HepG2 (cell line): ENCODE measurements at regions not wholly inside any gene's neighbourhood (a gene's known extent, or its start where the extent isn't known, plus 50 kb on each side); places are given as distances from the start of the nearest gene placed in this dataset.

Source experiments
- ARNT2 ChIP-seq: sonication (generic); formaldehyde crosslinking; IDR thresholded peaks from 2 replicates; pipeline ENCODE4 v1.8.0; 2022; ENCODE audit warnings: mild to moderate bottlenecking, low read depth, missing genetic modification reagents, moderate library complexity
- BATF2 ChIP-seq: sonication (generic); formaldehyde crosslinking; IDR thresholded peaks from 2 replicates; pipeline ENCODE4 v1.8.0; 2022; ENCODE audit warnings: mild to moderate bottlenecking, missing genetic modification reagents, moderate library complexity
- EP300 ChIP-seq, 3 experiments: sonication (generic) in 1 of 3; formaldehyde crosslinking in 1 of 3; IDR thresholded peaks; 2 replicates each; pipeline versions ENCODE4 v1.5.1 to v1.6.1; 2011 to 2020; ENCODE audit warnings: low read depth in 2 of 3, low read length in 2 of 3, borderline replicate concordance in 1 of 3, improper control_type of control experiment in 1 of 3, mild to moderate bottlenecking in 1 of 3, missing genetic modification reagents in 1 of 3, moderate library complexity in 1 of 3
- ERF ChIP-seq: IDR thresholded peaks from 2 replicates; pipeline ENCODE4 v1.6.1; 2018; ENCODE audit warnings: missing biosample characterization, missing genetic modification reagents
- FOXC1 ChIP-seq: sonication (generic); formaldehyde crosslinking; IDR thresholded peaks from 2 replicates; pipeline ENCODE4 v1.8.0; 2022; ENCODE audit warnings: mild to moderate bottlenecking, missing genetic modification reagents, borderline replicate concordance
- GABPB1 ChIP-seq: IDR thresholded peaks from 2 replicates; pipeline ENCODE4 v1.6.1; 2016; ENCODE audit warnings: mild to moderate bottlenecking, missing genetic modification reagents, moderate library complexity, missing compliant biosample characterization
- MIER2 ChIP-seq: IDR thresholded peaks from 2 replicates; pipeline ENCODE4 v1.6.1; 2016; ENCODE audit warnings: missing biosample characterization, missing genetic modification reagents
- PHF8 ChIP-seq: sonication (generic); formaldehyde crosslinking; IDR thresholded peaks from 2 replicates; pipeline ENCODE4 v1.5.0; 2020; ENCODE audit warnings: missing genetic modification reagents
- RFX3 ChIP-seq: IDR thresholded peaks from 2 replicates; pipeline ENCODE4 v1.6.1; 2016; ENCODE audit warnings: missing biosample characterization, missing genetic modification reagents
- SAP130 ChIP-seq: IDR thresholded peaks from 2 replicates; pipeline ENCODE4 v1.6.1; 2016; ENCODE audit warnings: low read depth
- SMAD3 ChIP-seq: sonication (generic); formaldehyde crosslinking; IDR thresholded peaks from 2 replicates; pipeline ENCODE4 v1.4.0; 2020; ENCODE audit warnings: missing genetic modification reagents
- SMAD9 ChIP-seq: sonication (generic); formaldehyde crosslinking; IDR thresholded peaks from 2 replicates; pipeline ENCODE4 v1.5.1; 2020; ENCODE audit warnings: mild to moderate bottlenecking, missing genetic modification reagents
- SOX13 ChIP-seq, 3 experiments: fragments of 450-650 bp in 1 of 3; sonication (generic) in 1 of 3; formaldehyde crosslinking in 1 of 3; IDR thresholded peaks in 2 of 3; conservative IDR thresholded peaks in 1 of 3; 2 replicates each; pipeline versions ENCODE4 v1.5.0 to v1.6.1; 2016 to 2020; ENCODE audit warnings: antibody characterized with exemption in 1 of 3, mild to moderate bottlenecking in 1 of 3, missing compliant biosample characterization in 1 of 3, missing genetic modification reagents in 1 of 3, moderate library complexity in 1 of 3
- THAP11 ChIP-seq: IDR thresholded peaks from 2 replicates; pipeline ENCODE4 v1.6.1; 2016; ENCODE audit warnings: missing biosample characterization, missing genetic modification reagents
- XRCC5 ChIP-seq: fragments of 200-400 bp; formaldehyde crosslinking; optimal IDR thresholded peaks from 2 replicates; pipeline ENCODE3; 2017; ENCODE audit warnings: mild to moderate bottlenecking, low read length
- ZFP36L2 ChIP-seq: sonication (generic); formaldehyde crosslinking; IDR thresholded peaks from 2 replicates; pipeline ENCODE4 v1.4.0; 2020; ENCODE audit warnings: missing genetic modification reagents
- ZFY ChIP-seq: sonication (generic); formaldehyde crosslinking; IDR thresholded peaks from 2 replicates; pipeline ENCODE4 v1.4.0; 2020; ENCODE audit warnings: missing genetic modification reagents
- ZNF431 ChIP-seq: sonication (generic); formaldehyde crosslinking; IDR thresholded peaks from 2 replicates; pipeline ENCODE4 v1.9.0; 2022; ENCODE audit warnings: missing genetic modification reagents, low read depth, mild to moderate bottlenecking, borderline replicate concordance
- ZNF563 ChIP-seq: sonication (generic); formaldehyde crosslinking; IDR thresholded peaks from 2 replicates; pipeline ENCODE4 v1.8.0; 2022; ENCODE audit warnings: mild to moderate bottlenecking, moderate library complexity, missing genetic modification reagents
- ZNF564 ChIP-seq: sonication (generic); formaldehyde crosslinking; IDR thresholded peaks from 2 replicates; pipeline ENCODE4 v1.8.1; 2023; ENCODE audit warnings: mild to moderate bottlenecking, missing genetic modification reagents
- ZNF749 ChIP-seq: sonication (generic); formaldehyde crosslinking; IDR thresholded peaks from 2 replicates; pipeline ENCODE4 v1.8.0; 2022; ENCODE audit warnings: mild to moderate bottlenecking, missing genetic modification reagents, moderate library complexity, borderline replicate concordance
- ZSCAN25 ChIP-seq: sonication (generic); formaldehyde crosslinking; IDR thresholded peaks from 2 replicates; pipeline ENCODE4 v1.8.0; 2022; ENCODE audit warnings: mild to moderate bottlenecking, missing genetic modification reagents
- ZSCAN9 ChIP-seq: IDR thresholded peaks from 2 replicates; pipeline ENCODE4 v1.6.1; 2016; ENCODE audit warnings: borderline replicate concordance
- TF ChIP-seq, protein P1 (sequence below): sonication (generic); formaldehyde crosslinking; IDR thresholded peaks from 2 replicates; pipeline ENCODE4 v1.5.0; 2020; ENCODE audit warnings: missing genetic modification reagents
- TF ChIP-seq, protein P2 (sequence below): sonication (generic); formaldehyde crosslinking; IDR thresholded peaks from 2 replicates; pipeline ENCODE4 v1.4.0; 2020; ENCODE audit warnings: missing genetic modification reagents
- TF ChIP-seq, protein P3 (sequence below): sonication (generic); IDR thresholded peaks from 2 replicates; pipeline ENCODE4 v1.6.1; 2016; ENCODE audit warnings: low read depth, borderline replicate concordance

DNA sequence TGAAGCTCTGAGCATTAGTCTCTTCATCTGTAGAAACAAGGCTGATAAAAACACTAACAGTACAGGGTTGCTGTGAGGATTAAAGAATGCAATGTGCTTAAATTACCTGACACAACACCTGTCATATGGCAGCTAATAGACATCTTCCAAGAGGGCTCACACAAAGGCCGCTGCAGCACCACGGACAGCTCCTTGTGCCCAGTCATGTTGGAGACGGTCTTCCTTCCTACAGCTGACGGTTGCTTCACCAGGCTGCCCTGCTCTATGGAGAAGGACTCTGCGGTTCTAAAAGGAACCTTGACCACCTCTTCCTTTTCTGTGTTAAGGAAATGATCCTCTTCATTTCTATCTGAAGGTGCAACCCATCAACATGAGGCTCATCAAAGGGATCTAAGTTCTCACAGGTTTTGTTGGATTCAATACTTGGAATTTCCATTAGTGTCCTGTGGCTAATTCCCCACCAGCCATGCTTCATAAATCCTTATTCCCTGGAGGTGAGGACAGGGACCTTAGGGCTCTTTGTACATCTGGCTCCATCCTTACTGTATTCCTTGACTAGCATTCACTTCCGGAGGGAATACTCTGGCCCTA lies 138.9 kb upstream of the CES5A start (continued):
- no peak for TF ChIP-seq SOX13 (IDR thresholded peaks at IDR 0.05)
- TF ChIP-seq SOX13 (CRISPR knock-in tag; conservative IDR thresholded peaks at IDR 0.05 in 1 of 2, IDR thresholded peaks at IDR 0.05 in 1 of 2) = peak in 1 of 2 experiments; percentile 50; a peak in 2 of 4 replicates
- no peak for TF ChIP-seq ZNF564 (CRISPR knock-in tag)
- TF ChIP-seq, protein P1, sequence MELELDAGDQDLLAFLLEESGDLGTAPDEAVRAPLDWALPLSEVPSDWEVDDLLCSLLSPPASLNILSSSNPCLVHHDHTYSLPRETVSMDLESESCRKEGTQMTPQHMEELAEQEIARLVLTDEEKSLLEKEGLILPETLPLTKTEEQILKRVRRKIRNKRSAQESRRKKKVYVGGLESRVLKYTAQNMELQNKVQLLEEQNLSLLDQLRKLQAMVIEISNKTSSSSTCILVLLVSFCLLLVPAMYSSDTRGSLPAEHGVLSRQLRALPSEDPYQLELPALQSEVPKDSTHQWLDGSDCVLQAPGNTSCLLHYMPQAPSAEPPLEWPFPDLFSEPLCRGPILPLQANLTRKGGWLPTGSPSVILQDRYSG = peak; percentile 70; the same call in 1 of the 2 replicates
- peak; percentile 84 for TF ChIP-seq ERF
- TF ChIP-seq ZNF431 (CRISPR knock-in tag) = peak; percentile 64; the same call in 1 of the 2 replicates
- peak; percentile 46; the same call in 1 of the 2 replicates for TF ChIP-seq ZNF563 (CRISPR knock-in tag)
- TF ChIP-seq, protein P2, sequence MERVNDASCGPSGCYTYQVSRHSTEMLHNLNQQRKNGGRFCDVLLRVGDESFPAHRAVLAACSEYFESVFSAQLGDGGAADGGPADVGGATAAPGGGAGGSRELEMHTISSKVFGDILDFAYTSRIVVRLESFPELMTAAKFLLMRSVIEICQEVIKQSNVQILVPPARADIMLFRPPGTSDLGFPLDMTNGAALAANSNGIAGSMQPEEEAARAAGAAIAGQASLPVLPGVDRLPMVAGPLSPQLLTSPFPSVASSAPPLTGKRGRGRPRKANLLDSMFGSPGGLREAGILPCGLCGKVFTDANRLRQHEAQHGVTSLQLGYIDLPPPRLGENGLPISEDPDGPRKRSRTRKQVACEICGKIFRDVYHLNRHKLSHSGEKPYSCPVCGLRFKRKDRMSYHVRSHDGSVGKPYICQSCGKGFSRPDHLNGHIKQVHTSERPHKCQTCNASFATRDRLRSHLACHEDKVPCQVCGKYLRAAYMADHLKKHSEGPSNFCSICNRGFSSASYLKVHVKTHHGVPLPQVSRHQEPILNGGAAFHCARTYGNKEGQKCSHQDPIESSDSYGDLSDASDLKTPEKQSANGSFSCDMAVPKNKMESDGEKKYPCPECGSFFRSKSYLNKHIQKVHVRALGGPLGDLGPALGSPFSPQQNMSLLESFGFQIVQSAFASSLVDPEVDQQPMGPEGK (CRISPR knock-in tag) = peak; percentile 35; the same call in 1 of the 2 replicates
- TF ChIP-seq XRCC5 = peak; percentile 54
- TF ChIP-seq FOXC1 = no peak
- TF ChIP-seq SAP130 (CRISPR knock-in tag) = peak; percentile 60
- peak; percentile 100 for TF ChIP-seq MIER2
- TF ChIP-seq GABPB1 (CRISPR knock-in tag) = peak; percentile 28; the same call in 1 of the 2 replicates
- peak; percentile 34; the same call in 1 of the 2 replicates for TF ChIP-seq THAP11
- 0 out of 2 replicates have a peak, but pooled peaks have one; percentile 14 for TF ChIP-seq BATF2 (CRISPR knock-in tag)
- TF ChIP-seq EP300 (IDR thresholded peaks at IDR 0.05; ENCODE audit: low read depth in 2 of 2, low read length in 2 of 2) = no peak
- no peak for TF ChIP-seq EP300 (CRISPR knock-in tag; IDR thresholded peaks at IDR 0.05; ENCODE audit: borderline replicate concordance)
- peak; percentile 69; the same call in 1 of the 2 replicates for TF ChIP-seq SMAD3
- TF ChIP-seq ZFY (CRISPR knock-in tag) = peak; percentile 16; the same call in 1 of the 2 replicates
- peak; percentile 68 for TF ChIP-seq ZSCAN25
- TF ChIP-seq ZNF749 (CRISPR knock-in tag) = peak; percentile 68; the same call in 1 of the 2 replicates
- 0 out of 2 replicates have a peak, but pooled peaks have one; percentile 17 for TF ChIP-seq RFX3
- TF ChIP-seq SMAD9 (CRISPR knock-in tag) = 0 out of 2 replicates have a peak, but pooled peaks have one; percentile 57
- no peak for TF ChIP-seq ARNT2 (CRISPR knock-in tag)
- TF ChIP-seq, protein P3, sequence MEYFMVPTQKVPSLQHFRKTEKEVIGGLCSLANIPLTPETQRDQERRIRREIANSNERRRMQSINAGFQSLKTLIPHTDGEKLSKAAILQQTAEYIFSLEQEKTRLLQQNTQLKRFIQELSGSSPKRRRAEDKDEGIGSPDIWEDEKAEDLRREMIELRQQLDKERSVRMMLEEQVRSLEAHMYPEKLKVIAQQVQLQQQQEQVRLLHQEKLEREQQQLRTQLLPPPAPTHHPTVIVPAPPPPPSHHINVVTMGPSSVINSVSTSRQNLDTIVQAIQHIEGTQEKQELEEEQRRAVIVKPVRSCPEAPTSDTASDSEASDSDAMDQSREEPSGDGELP = peak; percentile 78
- TF ChIP-seq ZSCAN9 (CRISPR knock-in tag) = peak; percentile 86
- TF ChIP-seq ZFP36L2 = 0 out of 2 replicates have a peak, but pooled peaks have one; percentile 80
- TF ChIP-seq PHF8 = 0 out of 2 replicates have a peak, but pooled peaks have one; percentile 20
